ENCODE measurements at regions not wholly inside any gene's neighbourhood (a gene's known extent, or its start where the extent isn't known, plus 50 kb on each side); places are given as distances from the start of the nearest gene placed in this dataset.

- no peak for TF ChIP-seq ESRRG (CRISPR knock-in tag; IDR thresholded peaks at IDR 0.05)
- TF ChIP-seq ZFP3 (CRISPR knock-in tag; IDR thresholded peaks at IDR 0.05) = no peak
- no peak for TF ChIP-seq CSRNP3 (CRISPR knock-in tag; IDR thresholded peaks at IDR 0.05)
- TF ChIP-seq TOX (CRISPR knock-in tag; IDR thresholded peaks at IDR 0.05; ENCODE audit: borderline replicate concordance) = no peak
Observed at GRCh38 chr14:65838565-65838964, 426.0 kb downstream of the FUT8 start.

All from SK-N-SH treated with all-trans-retinoic acid at 6 μM for 48 hours (cell line).